Activated T-helper 17 cell treated with anti-CD3 and anti-CD28 coated beads, Interleukin-2, amount 50 U/mL, for 72 hours (primary cell): ENCODE measurements at regions not wholly inside any gene's neighbourhood (a gene's known extent, or its start where the extent isn't known, plus 50 kb on each side); places are given as distances from the start of the nearest gene placed in this dataset.
A peak's percentile ranks its signal among the peaks of the same experiment; 100 is the strongest.
"Not testable (repeated sequence)": the region's sequence is repeated elsewhere in the genome, so short reads cannot be mapped to it uniquely, and the experiment has no call there.

Experiments used
- ATAC-seq: fragments of 150-1000 bp; cut with Tn5 transposase; replicated peaks from 2 replicates; pipeline ENCODE4 v1.10.0; 2021; ENCODE audit warnings: mild to moderate bottlenecking, moderate library complexity
- H3K27ac Mint-ChIP-seq: one replicate; pipeline ENCODE4 v1.8.0; 2022; ENCODE audit warnings: mixed read lengths
- H3K27me3 Mint-ChIP-seq: one replicate; pipeline ENCODE4 v1.8.0; 2022; ENCODE audit warnings: mixed read lengths
- H3K36me3 Mint-ChIP-seq: one replicate; pipeline ENCODE4 v1.8.0; 2022; ENCODE audit warnings: low read depth, mild to moderate bottlenecking, mixed read lengths
- H3K4me1 Mint-ChIP-seq: one replicate; pipeline ENCODE4 v1.8.0; 2022; ENCODE audit warnings: mixed read lengths
- H3K4me3 Mint-ChIP-seq: one replicate; pipeline ENCODE4 v1.8.0; 2022; ENCODE audit warnings: mild to moderate bottlenecking, mixed read lengths
- H3K9me3 Mint-ChIP-seq: one replicate; pipeline ENCODE4 v1.8.0; 2022; ENCODE audit warnings: mixed read lengths

GRCh38 chr16:16582916-16583315 lies 204.0 kb downstream of the NPIPA7 start:
- H3K27ac Mint-ChIP-seq: peak overlapping the region; percentile 80
- not testable (repeated sequence) for H3K4me1 Mint-ChIP-seq, H3K36me3 Mint-ChIP-seq, H3K9me3 Mint-ChIP-seq, H3K27me3 Mint-ChIP-seq
- peak; percentile 86 for ATAC-seq
- H3K4me3 Mint-ChIP-seq: peak overlapping the region; percentile 9

GRCh38 chr16:16586073-16586651 lies 207.2 kb downstream of the NPIPA7 start:
- H3K27me3 Mint-ChIP-seq, H3K36me3 Mint-ChIP-seq, H3K4me3 Mint-ChIP-seq, H3K4me1 Mint-ChIP-seq, H3K9me3 Mint-ChIP-seq, ATAC-seq, H3K27ac Mint-ChIP-seq: not testable (repeated sequence)

GRCh38 chr16:16586969-16587368 lies 208.0 kb downstream of the NPIPA7 start:
- H3K9me3 Mint-ChIP-seq, ATAC-seq, H3K27me3 Mint-ChIP-seq, H3K4me1 Mint-ChIP-seq, H3K4me3 Mint-ChIP-seq, H3K36me3 Mint-ChIP-seq, H3K27ac Mint-ChIP-seq: not testable (repeated sequence)

GRCh38 chr16:16588436-16588835 lies 209.5 kb downstream of the NPIPA7 start:
- not testable (repeated sequence) for ATAC-seq, H3K4me1 Mint-ChIP-seq, H3K27ac Mint-ChIP-seq, H3K9me3 Mint-ChIP-seq, H3K4me3 Mint-ChIP-seq, H3K27me3 Mint-ChIP-seq, H3K36me3 Mint-ChIP-seq

GRCh38 chr16:16590654-16591318 lies 211.8 kb downstream of the NPIPA7 start:
- not testable (repeated sequence) for H3K27me3 Mint-ChIP-seq, H3K27ac Mint-ChIP-seq, H3K36me3 Mint-ChIP-seq, H3K9me3 Mint-ChIP-seq, H3K4me1 Mint-ChIP-seq, H3K4me3 Mint-ChIP-seq
- ATAC-seq: peak; percentile 85

- not testable (repeated sequence) for H3K4me1 Mint-ChIP-seq, H3K27me3 Mint-ChIP-seq, H3K27ac Mint-ChIP-seq, H3K36me3 Mint-ChIP-seq, H3K4me3 Mint-ChIP-seq, H3K9me3 Mint-ChIP-seq
- ATAC-seq: peak; percentile 56
These were observed 214.4 kb downstream of the NPIPA7 start for GRCh38 chr16:16593156-16593863.

- H3K4me1 Mint-ChIP-seq, H3K36me3 Mint-ChIP-seq, H3K27ac Mint-ChIP-seq, H3K27me3 Mint-ChIP-seq, H3K4me3 Mint-ChIP-seq, H3K9me3 Mint-ChIP-seq: not testable (repeated sequence)
- ATAC-seq: peak; percentile 56
These were observed 216.2 kb downstream of the NPIPA7 start for GRCh38 chr16:16595029-16595718.

- H3K27me3 Mint-ChIP-seq, ATAC-seq, H3K9me3 Mint-ChIP-seq, H3K27ac Mint-ChIP-seq, H3K4me3 Mint-ChIP-seq, H3K4me1 Mint-ChIP-seq, H3K36me3 Mint-ChIP-seq: not testable (repeated sequence)
These were observed 222.3 kb downstream of the NPIPA7 start for GRCh38 chr16:16601239-16601638.

GRCh38 chr16:16607401-16608082 lies 228.6 kb downstream of the NPIPA7 start:
- H3K36me3 Mint-ChIP-seq, H3K27ac Mint-ChIP-seq: not testable (repeated sequence)

GRCh38 chr16:16609627-16610026 lies 230.7 kb downstream of the NPIPA7 start:
- not testable (repeated sequence) for H3K9me3 Mint-ChIP-seq, H3K27ac Mint-ChIP-seq, H3K36me3 Mint-ChIP-seq, H3K4me3 Mint-ChIP-seq, ATAC-seq, H3K4me1 Mint-ChIP-seq, H3K27me3 Mint-ChIP-seq

More at GRCh38 chr16:16607401-16608082, 228.6 kb downstream of the NPIPA7 start:
- not testable (repeated sequence) for H3K27me3 Mint-ChIP-seq, H3K4me3 Mint-ChIP-seq, H3K4me1 Mint-ChIP-seq, H3K9me3 Mint-ChIP-seq, ATAC-seq

- not testable (repeated sequence) for H3K4me3 Mint-ChIP-seq, H3K27me3 Mint-ChIP-seq, H3K36me3 Mint-ChIP-seq, H3K9me3 Mint-ChIP-seq, H3K27ac Mint-ChIP-seq, H3K4me1 Mint-ChIP-seq
- peak; percentile 54 for ATAC-seq
These were observed 231.5 kb downstream of the NPIPA7 start for GRCh38 chr16:16610389-16610967.

- not testable (repeated sequence) for H3K36me3 Mint-ChIP-seq, H3K27ac Mint-ChIP-seq, H3K27me3 Mint-ChIP-seq, H3K9me3 Mint-ChIP-seq, H3K4me3 Mint-ChIP-seq, ATAC-seq, H3K4me1 Mint-ChIP-seq
These were observed 234.3 kb downstream of the NPIPA7 start for GRCh38 chr16:16613212-16613611.

- not testable (repeated sequence) for ATAC-seq, H3K36me3 Mint-ChIP-seq, H3K27me3 Mint-ChIP-seq, H3K4me1 Mint-ChIP-seq, H3K9me3 Mint-ChIP-seq, H3K4me3 Mint-ChIP-seq, H3K27ac Mint-ChIP-seq
These were observed 235.5 kb downstream of the NPIPA7 start for GRCh38 chr16:16614484-16614883.

- ATAC-seq, H3K4me1 Mint-ChIP-seq: not testable (repeated sequence)
These were observed 240.1 kb downstream of the NPIPA7 start for GRCh38 chr16:16618963-16619465.

More at GRCh38 chr16:16618963-16619465, 240.1 kb downstream of the NPIPA7 start:
- H3K4me3 Mint-ChIP-seq, H3K27me3 Mint-ChIP-seq, H3K36me3 Mint-ChIP-seq, H3K9me3 Mint-ChIP-seq, H3K27ac Mint-ChIP-seq: not testable (repeated sequence)
